ENCODE measurements at regions not wholly inside any gene's neighbourhood (a gene's known extent, or its start where the extent isn't known, plus 50 kb on each side); places are given as distances from the start of the nearest gene placed in this dataset.

GRCh38 chr5:158126442-158127405, 267.8 kb upstream of the CLINT1 start:
- TF ChIP-seq POLR2AphosphoS5 (IDR thresholded peaks at IDR 0.05), result no peak
- no peak for TF ChIP-seq CTCF (IDR thresholded peaks at IDR 0.05)
